BE2C (cell line): ENCODE measurements at regions not wholly inside any gene's neighbourhood (a gene's known extent, or its start where the extent isn't known, plus 50 kb on each side); places are given as distances from the start of the nearest gene placed in this dataset.

Experiments
- DNase-seq: peaks from one replicate; pipeline ENCODE4 v3.0.0-alpha.2; 2020
- H3K27me3 ChIP-seq: fragments of 250-450 bp; sonication (Bioruptor Pico); 2 replicates; pipeline ENCODE4 v1.5.1; 2020; ENCODE audit warnings: mild to moderate bottlenecking
- H3K36me3 ChIP-seq: fragments of 250-450 bp; sonication (Bioruptor Pico); 2 replicates; pipeline ENCODE4 v1.5.1; 2020; ENCODE audit warnings: mild to moderate bottlenecking
- H3K4me1 ChIP-seq: fragments of 250-450 bp; sonication (Bioruptor Pico); 2 replicates; pipeline ENCODE4 v1.5.1; 2020
- H3K4me3 ChIP-seq: 2 replicates; pipeline ENCODE4 v1.5.1; 2011; ENCODE audit warnings: low read depth, low read length
- H3K9me3 ChIP-seq: fragments of 250-450 bp; sonication (Bioruptor Pico); 2 replicates; pipeline ENCODE4 v1.5.1; 2020
- TF ChIP-seq, protein P1 (sequence below): IDR thresholded peaks from 2 replicates; pipeline ENCODE4 v1.5.1; 2012; ENCODE audit warnings: mild to moderate bottlenecking, low read depth, low read length

DNA sequence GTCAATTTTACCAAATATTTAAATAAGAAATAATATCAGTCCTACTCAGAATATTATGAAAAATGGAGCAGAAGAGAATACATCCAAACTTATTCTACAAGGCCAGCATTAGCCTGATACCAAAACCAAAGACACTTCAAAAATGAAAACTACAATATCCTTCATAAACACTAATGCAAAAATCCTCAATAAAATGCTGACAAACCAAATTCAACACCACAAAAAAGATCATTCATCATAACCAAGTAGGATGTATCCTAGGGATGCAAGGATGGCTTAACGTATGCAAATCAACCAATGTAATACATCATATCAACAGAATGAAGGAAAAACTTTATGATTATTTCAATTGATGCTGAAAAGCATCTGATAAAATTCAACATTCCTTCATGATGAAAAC, 352.4 kb upstream of the ADGRB3 start:
- TF ChIP-seq, protein P1, sequence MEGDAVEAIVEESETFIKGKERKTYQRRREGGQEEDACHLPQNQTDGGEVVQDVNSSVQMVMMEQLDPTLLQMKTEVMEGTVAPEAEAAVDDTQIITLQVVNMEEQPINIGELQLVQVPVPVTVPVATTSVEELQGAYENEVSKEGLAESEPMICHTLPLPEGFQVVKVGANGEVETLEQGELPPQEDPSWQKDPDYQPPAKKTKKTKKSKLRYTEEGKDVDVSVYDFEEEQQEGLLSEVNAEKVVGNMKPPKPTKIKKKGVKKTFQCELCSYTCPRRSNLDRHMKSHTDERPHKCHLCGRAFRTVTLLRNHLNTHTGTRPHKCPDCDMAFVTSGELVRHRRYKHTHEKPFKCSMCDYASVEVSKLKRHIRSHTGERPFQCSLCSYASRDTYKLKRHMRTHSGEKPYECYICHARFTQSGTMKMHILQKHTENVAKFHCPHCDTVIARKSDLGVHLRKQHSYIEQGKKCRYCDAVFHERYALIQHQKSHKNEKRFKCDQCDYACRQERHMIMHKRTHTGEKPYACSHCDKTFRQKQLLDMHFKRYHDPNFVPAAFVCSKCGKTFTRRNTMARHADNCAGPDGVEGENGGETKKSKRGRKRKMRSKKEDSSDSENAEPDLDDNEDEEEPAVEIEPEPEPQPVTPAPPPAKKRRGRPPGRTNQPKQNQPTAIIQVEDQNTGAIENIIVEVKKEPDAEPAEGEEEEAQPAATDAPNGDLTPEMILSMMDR: no peak
- Histone ChIP-seq H3K4me3 (no peak overlapping the region), H3K9me3 (no peaks in the 10 kb centered on the region), H3K4me1 (no peaks in the 10 kb centered on the region), H3K36me3 (no peaks in the 10 kb centered on the region), H3K27me3 (no peaks in the 10 kb centered on the region)
- no peak for DNase-seq

DNA sequence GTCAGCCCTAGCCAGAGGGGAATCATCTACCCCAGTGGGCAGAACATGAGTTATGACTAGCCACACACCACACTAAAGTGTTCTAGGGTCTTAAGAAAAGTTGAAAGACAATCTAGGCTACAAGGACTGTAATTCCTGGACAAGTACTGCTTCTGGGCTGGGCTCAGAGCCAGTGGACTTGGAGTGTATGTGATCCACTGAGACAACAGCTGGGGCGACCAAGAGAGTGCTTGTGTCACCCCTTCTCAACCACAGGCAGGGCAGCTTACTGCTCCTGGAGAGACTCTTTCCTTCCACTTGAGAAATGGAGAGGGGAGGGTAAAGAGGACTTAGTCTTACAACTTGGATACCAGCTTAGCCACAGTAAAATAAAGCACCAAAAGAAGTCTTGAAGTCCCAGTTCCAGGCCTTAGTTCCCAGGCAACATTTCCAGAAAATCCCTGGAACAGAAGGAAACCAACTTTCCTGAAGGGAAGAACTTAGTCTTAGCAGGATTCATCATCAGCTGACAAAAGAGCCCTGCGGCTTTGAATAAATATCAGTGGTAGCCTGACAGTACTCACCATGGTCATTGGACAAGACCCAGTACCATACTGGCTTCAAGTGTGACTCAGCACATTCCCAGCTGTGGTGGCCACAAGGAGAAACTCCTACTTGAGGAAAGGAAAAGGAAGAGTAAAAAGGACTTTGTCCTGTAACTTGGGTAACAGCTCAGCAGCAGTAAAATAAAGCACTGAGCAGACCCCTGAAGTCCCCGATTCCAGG, 355.1 kb upstream of the ADGRB3 start:
- Histone ChIP-seq H3K4me1 (no peaks in the 10 kb centered on the region), H3K4me3 (no peak overlapping the region), H3K9me3 (no peaks in the 10 kb centered on the region), H3K36me3 (no peaks in the 10 kb centered on the region), H3K27me3 (no peaks in the 10 kb centered on the region)
- no peak for DNase-seq
- TF ChIP-seq, protein P1: no peak

DNA sequence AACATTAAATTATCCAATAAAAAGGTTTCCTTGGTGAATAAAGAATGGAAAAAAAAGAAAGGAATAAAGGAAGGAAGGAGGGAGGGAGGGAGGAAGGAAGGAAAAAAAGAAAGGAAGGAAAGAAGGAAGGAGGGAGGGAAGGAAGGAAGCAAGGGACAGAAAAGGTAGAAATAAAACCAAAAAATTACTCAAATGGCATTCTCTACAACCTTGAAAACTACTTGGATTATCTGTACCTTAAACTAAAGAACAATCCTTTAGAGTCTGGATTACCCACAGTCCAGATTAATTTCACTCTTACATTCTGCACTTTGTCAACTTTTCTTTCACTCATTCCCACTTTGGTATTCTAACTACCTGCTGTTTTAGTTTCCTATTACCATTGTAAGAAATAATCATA, 361.8 kb upstream of the ADGRB3 start:
- no peak for DNase-seq
- no peaks in the 10 kb centered on the region for H3K4me1 ChIP-seq
- no peak overlapping the region for H3K4me3 ChIP-seq
- TF ChIP-seq, protein P1: no peak
- no peaks in the 10 kb centered on the region for H3K27me3 ChIP-seq
- no peaks in the 10 kb centered on the region for H3K36me3 ChIP-seq
- no peaks in the 10 kb centered on the region for H3K9me3 ChIP-seq

DNA sequence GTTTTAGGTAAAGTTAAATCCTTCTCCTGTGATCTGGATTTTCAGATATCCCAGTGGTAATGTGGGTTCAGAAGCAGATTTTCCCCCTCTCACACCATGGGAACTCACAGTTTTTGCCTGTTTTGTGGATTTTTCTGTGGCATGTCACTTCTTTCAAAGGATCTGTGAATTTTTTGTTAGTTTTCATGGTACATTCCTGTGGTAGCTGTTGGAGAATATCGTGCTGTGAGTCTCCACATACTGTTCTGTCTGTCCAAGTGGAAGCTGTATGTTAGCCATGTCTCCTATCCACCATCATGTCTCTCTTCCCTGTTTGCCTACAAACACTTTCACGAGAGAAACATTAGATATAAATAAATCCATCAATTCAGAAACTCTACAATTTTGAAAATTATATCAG, 378.7 kb upstream of the ADGRB3 start:
- TF ChIP-seq, protein P1: no peak
- Histone ChIP-seq H3K4me3 (no peak overlapping the region), H3K4me1 (no peaks in the 10 kb centered on the region), H3K9me3 (no peaks in the 10 kb centered on the region; the same call in 1 of the 2 replicates), H3K36me3 (no peaks in the 10 kb centered on the region), H3K27me3 (no peaks in the 10 kb centered on the region)
- DNase-seq: no peak

DNA sequence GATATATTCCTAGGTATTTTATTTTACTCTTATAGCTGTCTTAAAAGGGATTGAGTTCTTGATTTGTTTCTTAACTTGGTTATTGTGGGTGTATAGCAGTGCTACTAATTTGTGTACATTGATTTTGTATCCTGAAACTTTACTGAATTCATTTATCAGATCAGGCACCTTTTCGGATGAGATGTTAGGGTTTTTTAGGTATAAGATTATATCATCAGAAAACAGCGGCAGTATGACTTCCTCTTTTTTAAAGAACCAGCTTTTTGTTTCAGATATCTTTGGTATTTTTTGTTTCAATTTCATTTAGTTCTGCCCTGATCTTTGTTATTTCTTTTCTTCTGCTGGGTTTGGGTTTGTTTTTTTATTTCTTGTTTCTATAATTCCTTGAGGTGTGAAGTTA, 382.4 kb upstream of the ADGRB3 start:
- TF ChIP-seq, protein P1: no peak
- no peaks in the 10 kb centered on the region for H3K9me3 ChIP-seq
- H3K27me3 ChIP-seq: no peaks in the 10 kb centered on the region
- no peaks in the 10 kb centered on the region for H3K4me1 ChIP-seq
- DNase-seq: no peak
- no peaks in the 10 kb centered on the region for H3K36me3 ChIP-seq
- H3K4me3 ChIP-seq: no peak overlapping the region

DNA sequence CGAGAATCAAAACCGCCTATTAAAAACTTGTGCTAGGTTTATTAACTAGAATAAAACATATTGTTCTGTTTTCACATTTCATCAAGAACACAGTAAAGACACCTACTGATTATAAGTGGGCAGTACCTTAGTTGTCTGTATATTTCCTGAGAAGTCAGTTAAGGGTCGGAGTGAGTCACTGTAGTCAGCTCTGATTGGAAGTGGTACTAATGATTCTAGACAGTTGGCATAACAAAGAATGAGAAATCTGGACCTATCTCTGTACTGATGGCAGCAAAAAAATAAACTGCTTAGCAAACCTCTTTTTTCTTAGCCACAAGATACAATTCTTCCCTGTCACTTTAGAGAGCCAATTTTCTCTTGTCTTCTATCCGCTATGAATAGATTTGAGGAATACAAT, 387.3 kb upstream of the ADGRB3 start:
- Histone ChIP-seq H3K9me3 (no peaks in the 10 kb centered on the region), H3K4me3 (no peak overlapping the region), H3K27me3 (no peaks in the 10 kb centered on the region), H3K36me3 (no peaks in the 10 kb centered on the region), H3K4me1 (no peaks in the 10 kb centered on the region)
- DNase-seq: no peak
- TF ChIP-seq, protein P1: no peak
